Bronchial epithelial cell (primary cell): ENCODE measurements at regions not wholly inside any gene's neighbourhood (a gene's known extent, or its start where the extent isn't known, plus 50 kb on each side); places are given as distances from the start of the nearest gene placed in this dataset.

ENCODE experiments used
- DNase-seq: peaks from one replicate; pipeline ENCODE4 v3.0.0-alpha.2; 2010; ENCODE audit warnings: low read depth
- FAIRE-seq: peaks from 2 replicates; lab custom pipeline; 2011; peaks lifted over from hg19 to GRCh38; lab: Jason Lieb, UNC
- H3K27me3 ChIP-seq: 2 replicates; pipeline ENCODE4 v1.5.1; 2011; ENCODE audit warnings: low read length; ENCODE audit not compliant: control insufficient read depth, insufficient read depth
- H3K36me3 ChIP-seq: 2 replicates; pipeline ENCODE4 v1.5.1; 2011; ENCODE audit warnings: low read length; ENCODE audit not compliant: control insufficient read depth, insufficient read depth
- H3K4me3 ChIP-seq: 2 replicates; pipeline ENCODE4 v1.5.1; 2011; ENCODE audit warnings: mild to moderate bottlenecking, low read depth, low read length, control low read depth
- CTCF ChIP-seq: IDR thresholded peaks from 2 replicates; pipeline ENCODE4 v1.5.1; 2011; ENCODE audit warnings: mild to moderate bottlenecking, moderate library complexity, low read length, control low read depth, inconsistent platforms; ENCODE audit not compliant: insufficient read depth, severe bottlenecking

- no peaks in the 10 kb centered on the region for H3K27me3 ChIP-seq
- H3K4me3 ChIP-seq, result no peak overlapping the region
- no peak for FAIRE-seq
- TF ChIP-seq CTCF, result no peak
- peak; percentile 29 for DNase-seq
- no peaks in the 10 kb centered on the region for H3K36me3 ChIP-seq
Measured at GRCh38 chr12:97109441-97109840, 202.4 kb downstream of the NEDD1 start.

- no peaks in the 10 kb centered on the region for H3K36me3 ChIP-seq
- no peak for DNase-seq
- TF ChIP-seq CTCF, result no peak
- no peak overlapping the region for H3K4me3 ChIP-seq
- FAIRE-seq, result no peak
- no peaks in the 10 kb centered on the region for H3K27me3 ChIP-seq
Measured at GRCh38 chr12:97112136-97112535, 205.1 kb downstream of the NEDD1 start.

GRCh38 chr12:97118796-97119375 lies 211.8 kb downstream of the NEDD1 start:
- no peaks in the 10 kb centered on the region for H3K36me3 ChIP-seq
- DNase-seq, result no peak
- no peak overlapping the region for H3K4me3 ChIP-seq
- TF ChIP-seq CTCF, result no peak
- FAIRE-seq, result no peak
- H3K27me3 ChIP-seq, result no peaks in the 10 kb centered on the region

GRCh38 chr12:97127061-97127460 lies 220.0 kb downstream of the NEDD1 start:
- no peaks in the 10 kb centered on the region for H3K27me3 ChIP-seq
- no peak for FAIRE-seq
- H3K36me3 ChIP-seq, result no peaks in the 10 kb centered on the region
- TF ChIP-seq CTCF, result no peak
- DNase-seq, result no peak
- H3K4me3 ChIP-seq, result no peak overlapping the region

GRCh38 chr12:97131220-97131981 lies 224.3 kb downstream of the NEDD1 start:
- DNase-seq, result peak; percentile 22
- TF ChIP-seq CTCF, result no peak
- Histone ChIP-seq H3K4me3 (no peak overlapping the region), H3K36me3 (no peaks in the 10 kb centered on the region), H3K27me3 (no peaks in the 10 kb centered on the region)
- no peak for FAIRE-seq
